SK-N-SH (cell line): ENCODE measurements at regions not wholly inside any gene's neighbourhood (a gene's known extent, or its start where the extent isn't known, plus 50 kb on each side); places are given as distances from the start of the nearest gene placed in this dataset.

Source experiments
- CTCF ChIA-PET: fragments of 300-600, 350-600 bp; formaldehyde crosslinking; extraction: SDS; loops from one replicate; lab custom pipeline; 2021; lab: Yijun Ruan, JAX
- POLR2A ChIA-PET: fragments of 350-600 bp; sonication (Branson Sonifier 250); formaldehyde crosslinking; extraction: SDS; loops from one replicate; lab custom pipeline; 2020; ENCODE audit warnings: antibody characterized with exemption, inconsistent platforms; lab: Yijun Ruan, JAX
- DNase-seq: peaks from one replicate; pipeline ENCODE4 v3.0.0; 2012
- H2AFZ ChIP-seq: fragments of 200-600 bp; sonication (generic); 2 replicates; pipeline ENCODE4 v1.8.1; 2016; ENCODE audit warnings: antibody characterized with exemption, mild to moderate bottlenecking, low read depth
- H3F3A ChIP-seq: fragments of 200-600 bp; sonication (generic); replicated peaks from 2 replicates; pipeline ENCODE3; 2016; ENCODE audit warnings: antibody characterized with exemption, mild to moderate bottlenecking; ENCODE audit not compliant: insufficient read depth
- H3K27ac ChIP-seq, 2 experiments: fragments of 200-500 bp in 1 of 2; fragments of 200-600 bp in 1 of 2; sonication (Bioruptor generic) in 1 of 2; sonication (generic), shearing (Covaris generic) in 1 of 2; 2 replicates each; pipeline versions ENCODE4 v1.5.1 to v1.6.1; 2014 to 2016; ENCODE audit warnings: low read depth in 2 of 2, inconsistent platforms in 1 of 2, low read length in 1 of 2, mild to moderate bottlenecking in 1 of 2, mixed read lengths in 1 of 2
- H3K27me3 ChIP-seq: fragments of 200-600 bp; sonication (generic), shearing (Covaris generic); 2 replicates; pipeline ENCODE4 v1.6.1; 2016; ENCODE audit warnings: mixed run types; ENCODE audit not compliant: insufficient read depth
- H3K36me3 ChIP-seq, 2 experiments: fragments of 200-500 bp in 1 of 2; fragments of 200-600 bp in 1 of 2; sonication (Bioruptor generic) in 1 of 2; sonication (generic) in 1 of 2; replicated peaks in 1 of 2; 2 replicates each; pipeline versions ENCODE3 to v1.5.1; 2014 to 2016; ENCODE audit warnings: low read length in 1 of 2, mild to moderate bottlenecking in 1 of 2; ENCODE audit not compliant: insufficient read depth in 2 of 2, control insufficient read depth in 1 of 2
- H3K4me1 ChIP-seq, 2 experiments: fragments of 200-500 bp in 1 of 2; fragments of 200-600 bp in 1 of 2; sonication (Bioruptor generic) in 1 of 2; sonication (generic), shearing (Covaris generic) in 1 of 2; 2 replicates each; pipeline versions ENCODE4 v1.5.1 to v1.6.1; 2014 to 2016; ENCODE audit warnings: low read depth in 1 of 2, low read length in 1 of 2, mixed run types in 1 of 2; ENCODE audit not compliant: insufficient read depth in 2 of 2, control insufficient read depth in 1 of 2
- H3K4me2 ChIP-seq: fragments of 200-600 bp; sonication (generic), shearing (Covaris generic); 2 replicates; pipeline ENCODE4 v1.6.1; 2017; ENCODE audit warnings: mixed run types
- H3K4me3 ChIP-seq, 2 experiments: fragments of 200-500 bp in 1 of 2; fragments of 200-600 bp in 1 of 2; sonication (Bioruptor generic) in 1 of 2; sonication (generic), shearing (Covaris generic) in 1 of 2; 2 replicates each; pipeline versions ENCODE4 v1.5.1 to v1.8.1; 2014 to 2016; ENCODE audit warnings: low read depth in 2 of 2, inconsistent platforms in 1 of 2, low read length in 1 of 2, mild to moderate bottlenecking in 1 of 2, mixed read lengths in 1 of 2, moderate library complexity in 1 of 2
- H3K79me2 ChIP-seq: fragments of 200-600 bp; sonication (generic); 2 replicates; pipeline ENCODE4 v1.8.1; 2017; ENCODE audit warnings: mild to moderate bottlenecking; ENCODE audit not compliant: insufficient read depth
- H3K9ac ChIP-seq: fragments of 200-600 bp; sonication (generic); 2 replicates; pipeline ENCODE4 v1.6.1; 2017; ENCODE audit warnings: mixed run types
- H3K9me2 ChIP-seq: fragments of 200-600 bp; sonication (generic); 2 replicates; pipeline ENCODE4 v1.6.1; 2017; ENCODE audit warnings: mixed run types
- H3K9me3 ChIP-seq: fragments of 200-600 bp; sonication (generic); 2 replicates; pipeline ENCODE4 v1.6.1; 2017; ENCODE audit warnings: mixed run types, mild to moderate bottlenecking, moderate library complexity
- H4K20me1 ChIP-seq: fragments of 200-600 bp; sonication (generic); 2 replicates; pipeline ENCODE4 v1.6.1; 2017; ENCODE audit warnings: mild to moderate bottlenecking, mixed run types; ENCODE audit not compliant: insufficient read depth
- CTCF ChIP-seq: fragments of 200-600 bp; sonication (generic); IDR thresholded peaks from 2 replicates; pipeline ENCODE4 v1.6.1; 2017; ENCODE audit warnings: antibody characterized with exemption, mild to moderate bottlenecking, moderate library complexity
- FOSL2 ChIP-seq: IDR thresholded peaks from 2 replicates; pipeline ENCODE4 v1.4.0; 2012; ENCODE audit warnings: low read depth, mild to moderate bottlenecking, moderate library complexity, borderline replicate concordance
- FOXJ3 ChIP-seq: sonication (generic); formaldehyde crosslinking; IDR thresholded peaks from 2 replicates; pipeline ENCODE4 v1.5.1; 2020; ENCODE audit warnings: mild to moderate bottlenecking, missing genetic modification reagents
- FOXM1 ChIP-seq: IDR thresholded peaks from 2 replicates; pipeline ENCODE4 v1.4.0; 2012; ENCODE audit warnings: low read depth, mild to moderate bottlenecking
- MAX ChIP-seq: IDR thresholded peaks from 2 replicates; pipeline ENCODE4 v1.4.0; 2012; ENCODE audit warnings: low read depth
- MEF2A ChIP-seq: IDR thresholded peaks from 2 replicates; pipeline ENCODE4 v1.4.0; 2012; ENCODE audit warnings: low read depth, borderline replicate concordance
- MXI1 ChIP-seq: IDR thresholded peaks from 2 replicates; pipeline ENCODE4 v1.6.1; 2012; ENCODE audit warnings: mild to moderate bottlenecking, low read depth, low read length, improper control_type of control experiment
- NFIC ChIP-seq: IDR thresholded peaks from 2 replicates; pipeline ENCODE4 v1.4.0; 2012; ENCODE audit warnings: borderline replicate concordance
- NRF1 ChIP-seq: IDR thresholded peaks from 2 replicates; pipeline ENCODE4 v1.6.1; 2012; ENCODE audit warnings: low read depth, mild to moderate bottlenecking, low read length
- PBX3 ChIP-seq: IDR thresholded peaks from 2 replicates; pipeline ENCODE4; 2012
- RAD21 ChIP-seq: IDR thresholded peaks from 2 replicates; pipeline ENCODE4 v1.6.1; 2012; ENCODE audit warnings: mild to moderate bottlenecking, low read length
- RCOR1 ChIP-seq: fragments of 150-350 bp; IDR thresholded peaks from 2 replicates; pipeline ENCODE4 v1.6.1; 2017; ENCODE audit warnings: antibody characterized with exemption, low read length
- REST ChIP-seq: IDR thresholded peaks from 2 replicates; pipeline ENCODE4 v1.6.1; 2012; ENCODE audit warnings: mild to moderate bottlenecking, low read depth, low read length, moderate library complexity
- SIN3A ChIP-seq: IDR thresholded peaks from 2 replicates; pipeline ENCODE4 v1.6.1; 2012; ENCODE audit warnings: low read depth, mild to moderate bottlenecking, low read length, moderate library complexity, borderline replicate concordance
- TEAD4 ChIP-seq: IDR thresholded peaks from 2 replicates; pipeline ENCODE4 v1.4.0; 2012; ENCODE audit warnings: mild to moderate bottlenecking, borderline replicate concordance; ENCODE audit not compliant: insufficient read depth
- USF1 ChIP-seq: IDR thresholded peaks from 2 replicates; pipeline ENCODE4 v1.4.0; 2012; ENCODE audit warnings: low read depth, borderline replicate concordance
- USF2 ChIP-seq: fragments of 150-350 bp; IDR thresholded peaks from 2 replicates; pipeline ENCODE4 v1.6.1; 2017; ENCODE audit warnings: antibody characterized with exemption, low read length, low read depth, borderline replicate concordance
- ZBTB33 ChIP-seq: IDR thresholded peaks from 2 replicates; pipeline ENCODE4 v1.4.0; 2012; ENCODE audit warnings: low read depth, borderline replicate concordance
- WGBS: methylation state at CpG from one replicate; pipeline ENCODE4 v1.1.6; 2017; ENCODE audit warnings: low lambda C conversion rate; 5-methylcytosine and 5-hydroxymethylcytosine counted together

- TF ChIP-seq FOXM1 (no peak), TEAD4 (no peak), FOSL2 (no peak), ZBTB33 (no peak), NFIC (no peak), SIN3A (no peak)
Observed at GRCh38 chr11:23022854-23023253, 162.6 kb upstream of the CCDC179 start (continued).

- H3K9ac ChIP-seq: no peak overlapping the region
- no peaks in the 10 kb centered on the region for H3K9me3 ChIP-seq
- H3K4me1 ChIP-seq: no peaks in the 10 kb centered on the region
- no peak for DNase-seq
- TF ChIP-seq RAD21: no peak
- no peak for TF ChIP-seq NFIC
- TF ChIP-seq FOXJ3 (CRISPR knock-in tag): no peak
- TF ChIP-seq USF1: no peak
- TF ChIP-seq MEF2A: no peak
- TF ChIP-seq CTCF: no peak
- TF ChIP-seq ZBTB33: no peak
- no peak for TF ChIP-seq REST
- no peak for TF ChIP-seq PBX3
- no peak for TF ChIP-seq USF2
- TF ChIP-seq NRF1: no peak
- TF ChIP-seq RCOR1: no peak
- no peak for TF ChIP-seq MAX
- no peak for TF ChIP-seq MXI1
- CTCF ChIA-PET: interaction anchor here (4.2 kb wide), 1 partner anchor 148 kb away, joined by 18 read pairs; no protein-coding TSS in a partner anchor
- no peaks in the 10 kb centered on the region for H3K36me3 ChIP-seq
- H3K27me3 ChIP-seq: no peaks in the 10 kb centered on the region
- no peak overlapping the region for H3K4me3 ChIP-seq
- H3K79me2 ChIP-seq: no peaks in the 10 kb centered on the region
- 78% methylated on average over 2 of the region's 2 CpGs for WGBS
- H2AFZ ChIP-seq: no peak overlapping the region
- no peaks in the 10 kb centered on the region for H3F3A ChIP-seq
- no peaks in the 10 kb centered on the region for H3K9me2 ChIP-seq
- no peak overlapping the region for H3K27ac ChIP-seq
- H4K20me1 ChIP-seq: no peaks in the 10 kb centered on the region
- POLR2A ChIA-PET: no interaction called here
- no peak overlapping the region for H3K4me2 ChIP-seq
Observed at GRCh38 chr11:23023319-23023718, 163.0 kb upstream of the CCDC179 start.
